ENCODE measurements at regions not wholly inside any gene's neighbourhood (a gene's known extent, or its start where the extent isn't known, plus 50 kb on each side); places are given as distances from the start of the nearest gene placed in this dataset.

DNA sequence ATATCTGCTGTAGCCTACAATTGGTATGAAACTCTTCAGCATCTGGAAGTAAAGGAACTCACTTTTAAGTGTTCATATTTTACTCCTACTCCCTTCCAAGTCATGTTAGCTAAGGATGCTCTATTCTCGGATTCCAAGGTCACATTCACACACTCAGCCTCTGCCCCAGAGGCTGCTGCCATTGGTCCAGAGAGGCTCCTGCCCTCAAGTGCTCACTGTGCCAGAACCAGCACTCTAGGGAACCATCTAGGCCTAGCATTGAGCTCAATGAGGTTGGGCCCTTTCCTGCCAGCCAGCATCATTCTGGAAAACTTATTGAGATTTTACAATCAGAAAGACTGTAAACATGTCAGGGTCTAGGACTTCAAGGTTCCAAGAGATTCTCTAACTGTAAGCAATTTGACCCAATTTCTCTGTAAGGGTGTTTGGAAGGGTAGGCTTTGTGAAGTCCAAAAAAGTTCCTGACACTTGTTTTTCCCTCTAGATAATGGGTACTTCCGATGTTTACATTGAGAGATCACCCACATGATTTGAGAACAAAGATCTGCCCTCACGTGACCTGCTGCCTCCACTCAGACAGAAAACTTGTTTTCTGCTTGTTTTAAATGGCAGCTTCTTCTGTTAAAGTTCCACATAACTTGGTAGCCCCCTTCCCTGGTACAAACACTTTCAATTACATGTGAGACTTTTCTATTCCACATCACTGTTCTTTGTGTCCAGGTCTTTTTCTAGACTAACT, 94.9 kb downstream of the MAB21L3 start:
- Histone ChIP-seq H3K9me3 (no peaks in the 10 kb centered on the region), H3K4me1 (no peaks in the 10 kb centered on the region), H3K27ac (no peak overlapping the region), H3K27me3 (no peaks in the 10 kb centered on the region), H3K4me3 (no peak overlapping the region), H3K36me3 (no peaks in the 10 kb centered on the region)
- intact Hi-C loops (cut with DNase I; ENCODE audit: low total_unique reads) (no loop called here), in situ Hi-C loops (cut with MboI; ENCODE audit: low sequenced_read_pairs in 4 of 4) (no loop called here)
- TF ChIP-seq, protein P1, sequence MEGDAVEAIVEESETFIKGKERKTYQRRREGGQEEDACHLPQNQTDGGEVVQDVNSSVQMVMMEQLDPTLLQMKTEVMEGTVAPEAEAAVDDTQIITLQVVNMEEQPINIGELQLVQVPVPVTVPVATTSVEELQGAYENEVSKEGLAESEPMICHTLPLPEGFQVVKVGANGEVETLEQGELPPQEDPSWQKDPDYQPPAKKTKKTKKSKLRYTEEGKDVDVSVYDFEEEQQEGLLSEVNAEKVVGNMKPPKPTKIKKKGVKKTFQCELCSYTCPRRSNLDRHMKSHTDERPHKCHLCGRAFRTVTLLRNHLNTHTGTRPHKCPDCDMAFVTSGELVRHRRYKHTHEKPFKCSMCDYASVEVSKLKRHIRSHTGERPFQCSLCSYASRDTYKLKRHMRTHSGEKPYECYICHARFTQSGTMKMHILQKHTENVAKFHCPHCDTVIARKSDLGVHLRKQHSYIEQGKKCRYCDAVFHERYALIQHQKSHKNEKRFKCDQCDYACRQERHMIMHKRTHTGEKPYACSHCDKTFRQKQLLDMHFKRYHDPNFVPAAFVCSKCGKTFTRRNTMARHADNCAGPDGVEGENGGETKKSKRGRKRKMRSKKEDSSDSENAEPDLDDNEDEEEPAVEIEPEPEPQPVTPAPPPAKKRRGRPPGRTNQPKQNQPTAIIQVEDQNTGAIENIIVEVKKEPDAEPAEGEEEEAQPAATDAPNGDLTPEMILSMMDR (IDR thresholded peaks at IDR 0.05 in 4 of 5, conservative IDR thresholded peaks at IDR 0.05 in 1 of 5), result no peak
- TF ChIP-seq POLR2A (IDR thresholded peaks at IDR 0.05), result no peak
- no peak for DNase-seq
- ATAC-seq, result no peak

DNA sequence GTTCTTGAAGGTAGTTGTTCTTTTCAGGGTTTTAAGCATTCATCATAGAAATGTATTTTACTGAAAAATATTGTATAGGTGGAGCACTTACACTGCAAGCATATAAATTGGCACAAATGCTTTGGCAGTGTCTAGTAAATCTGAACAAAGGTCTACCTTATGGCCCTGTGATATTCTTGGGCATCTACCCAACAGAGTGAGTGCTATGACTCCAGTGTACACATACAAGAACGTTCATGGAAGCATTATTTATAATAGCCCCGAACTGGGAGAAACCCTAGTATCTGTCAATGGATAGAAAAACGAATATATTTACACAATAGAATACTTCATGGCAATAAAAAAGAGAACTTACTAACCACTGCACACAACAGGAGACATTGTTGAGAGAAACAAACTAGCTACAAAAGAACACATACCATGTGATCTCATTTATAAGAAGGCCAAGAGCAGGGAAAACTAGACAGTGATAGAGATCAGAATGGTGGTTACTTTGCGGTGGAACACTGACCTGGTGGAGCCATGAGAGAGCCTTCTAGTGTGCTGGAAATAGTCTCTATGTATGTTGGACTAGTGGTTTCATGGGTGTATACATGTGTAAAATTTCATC, 96.0 kb downstream of the MAB21L3 start:
- Histone ChIP-seq H3K9me3 (no peaks in the 10 kb centered on the region), H3K4me3 (no peak overlapping the region), H3K36me3 (no peaks in the 10 kb centered on the region), H3K27ac (no peak overlapping the region), H3K4me1 (no peaks in the 10 kb centered on the region), H3K27me3 (no peaks in the 10 kb centered on the region)
- TF ChIP-seq POLR2A (IDR thresholded peaks at IDR 0.05), result no peak
- TF ChIP-seq, protein P1 (IDR thresholded peaks at IDR 0.05 in 4 of 5, conservative IDR thresholded peaks at IDR 0.05 in 1 of 5), result no peak
- no peak for ATAC-seq
- in situ Hi-C loops (cut with MboI; ENCODE audit: low sequenced_read_pairs in 4 of 4), result no loop called here
- no peak for DNase-seq
- intact Hi-C loops (cut with DNase I; ENCODE audit: low total_unique reads), result no loop called here

DNA sequence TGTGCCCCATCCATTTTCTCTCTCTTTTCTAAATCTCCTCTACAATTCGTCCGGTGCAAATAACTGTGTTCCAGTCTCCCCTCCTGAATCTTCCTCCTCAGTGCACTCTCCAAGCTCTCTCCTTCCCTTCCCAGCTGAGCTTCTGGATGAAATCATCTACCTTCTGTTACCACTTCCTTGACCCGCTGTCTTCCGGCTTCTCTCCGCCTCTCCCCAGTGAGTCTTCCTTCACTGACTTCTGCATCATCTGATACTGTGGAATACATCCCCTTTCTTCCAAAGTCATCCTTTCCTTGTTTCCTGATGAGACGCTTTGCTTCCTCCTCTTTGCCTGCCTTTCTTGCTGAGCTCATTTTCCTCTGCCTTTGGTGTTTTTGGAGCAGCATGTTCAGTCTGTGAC, 96.9 kb downstream of the MAB21L3 start:
- ATAC-seq, result no peak
- intact Hi-C loops (cut with DNase I; ENCODE audit: low total_unique reads), result no loop called here
- Histone ChIP-seq H3K9me3 (no peaks in the 10 kb centered on the region), H3K27me3 (no peaks in the 10 kb centered on the region), H3K4me3 (no peak overlapping the region), H3K27ac (no peak overlapping the region), H3K36me3 (no peaks in the 10 kb centered on the region), H3K4me1 (no peaks in the 10 kb centered on the region)
- in situ Hi-C loops (cut with MboI; ENCODE audit: low sequenced_read_pairs in 4 of 4), result no loop called here
- no peak for TF ChIP-seq POLR2A (IDR thresholded peaks at IDR 0.05)
- TF ChIP-seq, protein P1 (IDR thresholded peaks at IDR 0.05 in 4 of 5, conservative IDR thresholded peaks at IDR 0.05 in 1 of 5), result no peak
- no peak for DNase-seq

DNA sequence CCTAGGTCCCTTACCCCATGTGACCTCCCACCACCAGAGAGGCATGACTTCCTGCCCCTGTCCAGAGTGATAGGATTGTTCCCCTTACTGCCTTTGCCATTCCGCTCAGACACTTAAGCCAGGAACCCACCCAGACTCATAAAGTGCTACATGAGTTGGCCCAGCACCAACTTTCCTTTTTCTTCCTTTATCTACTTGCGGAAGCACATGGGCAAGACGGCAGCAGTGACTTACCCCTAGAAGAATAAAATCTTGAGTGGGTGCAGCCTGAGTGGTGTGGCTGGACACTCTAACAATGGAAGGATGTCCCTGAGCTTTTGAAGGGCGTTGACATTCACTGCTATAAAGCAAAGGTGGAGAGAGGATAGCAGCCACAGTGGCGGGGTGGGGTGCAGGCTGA, 100.1 kb downstream of the MAB21L3 start:
- Histone ChIP-seq H3K9me3 (no peaks in the 10 kb centered on the region), H3K36me3 (no peaks in the 10 kb centered on the region), H3K4me3 (no peak overlapping the region), H3K27me3 (no peaks in the 10 kb centered on the region), H3K4me1 (no peaks in the 10 kb centered on the region), H3K27ac (no peak overlapping the region)
- no peak for TF ChIP-seq POLR2A (IDR thresholded peaks at IDR 0.05)
- TF ChIP-seq, protein P1 (IDR thresholded peaks at IDR 0.05 in 4 of 5, conservative IDR thresholded peaks at IDR 0.05 in 1 of 5), result no peak
- in situ Hi-C loops (cut with MboI; ENCODE audit: low sequenced_read_pairs in 4 of 4), result no loop called here
- DNase-seq (no peak), ATAC-seq (no peak)
- intact Hi-C loops (cut with DNase I; ENCODE audit: low total_unique reads), result no loop called here
